Esophagus muscularis mucosa (tissue), 4 donors: ENCODE measurements at regions not wholly inside any gene's neighbourhood (a gene's known extent, or its start where the extent isn't known, plus 50 kb on each side); places are given as distances from the start of the nearest gene placed in this dataset.

Experiments used
- DNase-seq: peaks from one replicate; pipeline ENCODE4 v3.0.0-alpha.2; 2017; ENCODE audit errors: extremely low spot score
- H3K27ac ChIP-seq, 4 donors: fragments of 200-600 bp; sonication (generic); replicated peaks in 1 of 4; 1 replicate in 3 of 4; 2 replicates in 1 of 4; pipeline ENCODE4 v1.5.1; 2016 to 2019; ENCODE audit warnings: mild to moderate bottlenecking in 1 of 4
- H3K27me3 ChIP-seq, 4 donors: fragments of 200-600 bp; sonication (generic); one replicate each; pipeline versions ENCODE4 v1.5.1 to v1.6.0; 2016 to 2019
- H3K36me3 ChIP-seq, 4 donors: fragments of 200-600 bp; sonication (generic); one replicate each; pipeline ENCODE4 v1.5.1; 2016 to 2019
- H3K4me1 ChIP-seq, 4 donors: fragments of 200-600 bp; sonication (generic); one replicate each; pipeline ENCODE4 v1.5.1; 2016 to 2019
- H3K4me3 ChIP-seq, 4 donors: fragments of 200-600 bp; sonication (generic); 1 replicate in 2 of 4; 2 replicates in 2 of 4; pipeline ENCODE4 v1.5.1; 2016 to 2019; ENCODE audit warnings: mild to moderate bottlenecking in 4 of 4, moderate library complexity in 1 of 4
- H3K9me3 ChIP-seq, 4 donors: fragments of 200-600 bp; sonication (generic); 1 replicate in 3 of 4; 2 replicates in 1 of 4; pipeline ENCODE4 v1.5.1; 2016 to 2019
- CTCF ChIP-seq, 3 experiments: fragments of 200-600 bp in 2 of 3; fragments of 450-650 bp in 1 of 3; sonication (generic) in 2 of 3; IDR thresholded peaks; one replicate each; pipeline ENCODE4 v1.5.1; 2017 to 2019; ENCODE audit warnings: antibody characterized with exemption in 3 of 3, mild to moderate bottlenecking in 2 of 3, moderate library complexity in 1 of 3
- EP300 ChIP-seq: sonication (generic); formaldehyde crosslinking; IDR thresholded peaks from one replicate; pipeline ENCODE4 v1.6.1; 2017; ENCODE audit warnings: antibody characterized with exemption
- POLR2A ChIP-seq: fragments of 450-650 bp; IDR thresholded peaks from one replicate; pipeline ENCODE4 v1.6.1; 2017; ENCODE audit warnings: antibody characterized with exemption, moderate library complexity, mild to moderate bottlenecking, low read depth
- POLR2AphosphoS5 ChIP-seq, 2 donors: sonication (generic); formaldehyde crosslinking; IDR thresholded peaks; one replicate each; pipeline ENCODE4 v1.6.1; 2017; ENCODE audit warnings: antibody characterized with exemption in 2 of 2
- WGBS: methylation state at CpG from one replicate; pipeline ENCODE4 v1.1.5; 2018; 5-methylcytosine and 5-hydroxymethylcytosine counted together
- intact Hi-C: fragments of 100-400 bp; cut with DNase I; formaldehyde crosslinking; loops from one replicate; pipeline ENCODE4 v1.15.1; 2023

GRCh38 chr7:131895541-131896164 lies 339.2 kb upstream of the PODXL start:
- WGBS = 78% methylated on average over 2 of the region's 2 CpGs
- H3K27ac ChIP-seq = no peak overlapping the region
- no peak for TF ChIP-seq EP300
- TF ChIP-seq CTCF (IDR thresholded peaks at IDR 0.05) = no peak
- TF ChIP-seq POLR2A = no peak
- no peak for TF ChIP-seq POLR2AphosphoS5 (IDR thresholded peaks at IDR 0.05)

GRCh38 chr7:131893631-131894340 lies 337.4 kb upstream of the PODXL start:
- Histone ChIP-seq H3K9me3 (no peaks in the 10 kb centered on the region), H3K4me1 (peaks cover 0 to 29% (median 18%) of the 10 kb centered on the region in 4 donors), H3K4me3 (no peak overlapping the region), H3K27me3 (no peaks in the 10 kb centered on the region), H3K27ac (no peak overlapping the region), H3K36me3 (no peaks in the 10 kb centered on the region)
- DNase-seq = no peak
- WGBS = 100% methylated on average over 1 of the region's 1 CpG
- TF ChIP-seq POLR2A (no peak), EP300 (no peak), POLR2AphosphoS5 (IDR thresholded peaks at IDR 0.05) (no peak), CTCF (IDR thresholded peaks at IDR 0.05) (no peak)
- intact Hi-C loops = no loop called here

More at GRCh38 chr7:131895541-131896164, 339.2 kb upstream of the PODXL start:
- Histone ChIP-seq H3K4me3 (no peak overlapping the region), H3K4me1 (peaks cover 0 to 29% (median 18%) of the 10 kb centered on the region in 4 donors), H3K36me3 (no peaks in the 10 kb centered on the region), H3K9me3 (no peaks in the 10 kb centered on the region), H3K27me3 (no peaks in the 10 kb centered on the region)
- intact Hi-C loops = no loop called here
- DNase-seq = no peak

DNA sequence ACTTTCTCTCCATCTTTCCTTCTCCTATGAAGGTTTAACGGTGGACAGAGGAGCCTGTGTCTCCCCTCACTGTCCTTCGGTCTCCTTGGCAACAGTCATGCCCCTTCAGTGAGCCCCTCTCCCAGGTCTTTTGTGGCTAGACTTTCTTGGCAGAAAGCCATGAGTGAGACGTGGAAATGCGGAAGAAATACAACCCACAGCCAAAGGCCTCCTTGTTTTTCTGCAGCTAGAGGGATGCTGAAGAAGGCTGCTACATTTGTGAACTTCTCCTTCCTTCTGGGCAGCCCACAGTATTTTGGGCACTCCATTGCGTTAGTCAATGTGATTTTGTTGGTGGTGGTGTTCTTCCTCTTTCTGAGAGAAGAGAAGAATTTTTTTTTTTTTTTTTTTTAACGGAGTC lies 333.7 kb upstream of the PODXL start:
- H3K27me3 ChIP-seq = no peaks in the 10 kb centered on the region
- no peak overlapping the region for H3K27ac ChIP-seq
- DNase-seq = no peak
- intact Hi-C loops = no loop called here
- peaks cover 0 to 3% (median 0%) of the 10 kb centered on the region in 4 donors for H3K4me1 ChIP-seq
- WGBS = 46% methylated on average over 6 of the region's 6 CpGs
- no peak overlapping the region for H3K4me3 ChIP-seq
- no peaks in the 10 kb centered on the region for H3K36me3 ChIP-seq
- TF ChIP-seq POLR2A = no peak
- H3K9me3 ChIP-seq = peaks cover 0 to 10% (median 4%) of the 10 kb centered on the region in 4 donors

DNA sequence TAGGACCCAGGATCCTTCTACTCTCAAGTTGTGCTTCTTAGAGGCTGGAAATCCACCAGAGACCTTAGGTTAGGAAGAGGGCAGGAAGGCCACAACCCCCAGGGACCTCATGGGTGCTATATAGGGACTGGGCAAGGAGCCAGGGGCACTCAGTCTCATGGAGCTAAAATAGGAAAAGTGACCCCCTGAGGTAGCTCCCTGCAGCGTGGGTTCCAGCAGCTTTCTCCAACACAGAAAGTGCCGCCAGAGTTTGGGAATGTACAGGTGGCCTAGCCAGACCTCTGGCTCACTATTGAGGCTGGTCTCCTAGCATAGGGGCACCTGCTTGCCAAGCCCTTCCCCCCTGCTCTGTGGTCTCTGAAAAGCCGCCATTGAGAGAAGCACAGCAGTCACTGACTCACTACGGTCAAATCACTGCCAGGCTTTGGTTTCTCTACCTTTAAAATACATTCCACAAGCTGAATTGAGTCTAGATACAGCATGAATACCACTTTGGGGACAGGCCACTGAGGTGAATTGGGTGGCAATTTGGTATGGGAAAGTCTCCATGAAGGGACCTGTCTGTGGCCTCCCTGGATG lies 333.2 kb upstream of the PODXL start:
- WGBS = 76% methylated on average over 4 of the region's 4 CpGs
- no peak for DNase-seq

More for the DNA sequence above, 333.2 kb upstream of the PODXL start:
- Histone ChIP-seq H3K27me3 (no peaks in the 10 kb centered on the region), H3K4me1 (no peaks in the 10 kb centered on the region), H3K27ac (no peak overlapping the region), H3K9me3 (peaks cover 0 to 10% (median 4%) of the 10 kb centered on the region in 4 donors), H3K4me3 (no peak overlapping the region), H3K36me3 (no peaks in the 10 kb centered on the region)
- intact Hi-C loops = no loop called here
- TF ChIP-seq EP300 = no peak
- no peak for TF ChIP-seq POLR2A
- no peak for TF ChIP-seq POLR2AphosphoS5 (IDR thresholded peaks at IDR 0.05)
- TF ChIP-seq CTCF (IDR thresholded peaks at IDR 0.05) = no peak
